ENCODE measurements at regions not wholly inside any gene's neighbourhood (a gene's known extent, or its start where the extent isn't known, plus 50 kb on each side); places are given as distances from the start of the nearest gene placed in this dataset.

- H3K36me3 Mint-ChIP-seq (ENCODE audit: low read depth) = no peaks in the 10 kb centered on the region
- H3K27me3 Mint-ChIP-seq = peaks cover 2% of the 10 kb centered on the region
- no peaks in the 10 kb centered on the region for H3K9me3 Mint-ChIP-seq (ENCODE audit: low read depth)
- CTCF ChIA-PET = no interaction called here
- POLR2A ChIA-PET = no interaction called here
- ATAC-seq = no peak
- intact Hi-C loops (cut with DNase I, micrococcal nuclease) = no loop called here
- no peak overlapping the region for H3K27ac Mint-ChIP-seq
- no peaks in the 10 kb centered on the region for H3K4me1 Mint-ChIP-seq
- no peak overlapping the region for H3K4me3 Mint-ChIP-seq
- DNase-seq = no peak
Measured at GRCh38 chr18:24988253-24988840, 363.6 kb downstream of the ZNF521 start.

GRCh38 chr18:24989760-24990593 is 362.0 kb downstream of the ZNF521 start:
- intact Hi-C loops (cut with DNase I, micrococcal nuclease) = no loop called here
- CTCF ChIA-PET = no interaction called here
- Mint-ChIP-seq H3K36me3 (ENCODE audit: low read depth) (no peaks in the 10 kb centered on the region), H3K9me3 (ENCODE audit: low read depth) (no peaks in the 10 kb centered on the region), H3K27me3 (peaks cover 2% of the 10 kb centered on the region), H3K4me3 (no peak overlapping the region), H3K27ac (no peak overlapping the region), H3K4me1 (no peaks in the 10 kb centered on the region)
- DNase-seq (no peak), ATAC-seq (no peak)
- POLR2A ChIA-PET = no interaction called here

- Mint-ChIP-seq H3K36me3 (ENCODE audit: low read depth) (no peaks in the 10 kb centered on the region), H3K4me1 (no peaks in the 10 kb centered on the region), H3K27me3 (peaks cover 2% of the 10 kb centered on the region), H3K27ac (no peak overlapping the region), H3K9me3 (ENCODE audit: low read depth) (no peaks in the 10 kb centered on the region), H3K4me3 (no peak overlapping the region)
- ATAC-seq = no peak
- intact Hi-C loops (cut with DNase I, micrococcal nuclease) = no loop called here
- ChIA-PET POLR2A (no interaction called here), CTCF (no interaction called here)
- no peak for DNase-seq
Measured at GRCh38 chr18:24990671-24991134, 361.3 kb downstream of the ZNF521 start.

GRCh38 chr18:24991141-24992060 is 360.6 kb downstream of the ZNF521 start:
- POLR2A ChIA-PET = no interaction called here
- Mint-ChIP-seq H3K27me3 (peaks cover 2% of the 10 kb centered on the region), H3K4me3 (no peak overlapping the region), H3K36me3 (ENCODE audit: low read depth) (no peaks in the 10 kb centered on the region), H3K4me1 (no peaks in the 10 kb centered on the region), H3K27ac (no peak overlapping the region), H3K9me3 (ENCODE audit: low read depth) (no peaks in the 10 kb centered on the region)
- CTCF ChIA-PET = no interaction called here
- intact Hi-C loops (cut with DNase I, micrococcal nuclease) = no loop called here
- ATAC-seq (no peak), DNase-seq (no peak)

- CTCF ChIA-PET = no interaction called here
- Mint-ChIP-seq H3K27me3 (peaks cover 2% of the 10 kb centered on the region), H3K27ac (no peak overlapping the region), H3K9me3 (ENCODE audit: low read depth) (no peaks in the 10 kb centered on the region), H3K4me1 (no peaks in the 10 kb centered on the region), H3K4me3 (no peak overlapping the region), H3K36me3 (ENCODE audit: low read depth) (no peaks in the 10 kb centered on the region)
- intact Hi-C loops (cut with DNase I, micrococcal nuclease) = no loop called here
- DNase-seq (no peak), ATAC-seq (no peak)
- POLR2A ChIA-PET = no interaction called here
Measured at GRCh38 chr18:24992491-24992890, 359.5 kb downstream of the ZNF521 start.

GRCh38 chr18:24993628-24994027 is 358.3 kb downstream of the ZNF521 start:
- H3K27me3 Mint-ChIP-seq = no peaks in the 10 kb centered on the region
- CTCF ChIA-PET = no interaction called here
- no peak for ATAC-seq
- H3K36me3 Mint-ChIP-seq (ENCODE audit: low read depth) = no peaks in the 10 kb centered on the region
- no peak overlapping the region for H3K4me3 Mint-ChIP-seq
- no peak overlapping the region for H3K27ac Mint-ChIP-seq
- H3K4me1 Mint-ChIP-seq = no peaks in the 10 kb centered on the region
- H3K9me3 Mint-ChIP-seq (ENCODE audit: low read depth) = no peaks in the 10 kb centered on the region
- intact Hi-C loops (cut with DNase I, micrococcal nuclease) = no loop called here
- POLR2A ChIA-PET = no interaction called here
- DNase-seq = no peak

- Mint-ChIP-seq H3K4me3 (no peak overlapping the region), H3K27ac (no peak overlapping the region), H3K36me3 (ENCODE audit: low read depth) (no peaks in the 10 kb centered on the region), H3K27me3 (no peaks in the 10 kb centered on the region), H3K9me3 (ENCODE audit: low read depth) (peaks cover 14% of the 10 kb centered on the region), H3K4me1 (no peaks in the 10 kb centered on the region)
- DNase-seq (no peak), ATAC-seq (no peak)
- ChIA-PET CTCF (no interaction called here), POLR2A (no interaction called here)
- intact Hi-C loops (cut with DNase I, micrococcal nuclease) = no loop called here
Measured at GRCh38 chr18:24995056-24995455, 356.9 kb downstream of the ZNF521 start.

GRCh38 chr18:24995755-24996154 is 356.2 kb downstream of the ZNF521 start:
- ChIA-PET CTCF (no interaction called here), POLR2A (no interaction called here)
- H3K4me1 Mint-ChIP-seq = no peaks in the 10 kb centered on the region
- H3K36me3 Mint-ChIP-seq (ENCODE audit: low read depth) = no peaks in the 10 kb centered on the region
- H3K4me3 Mint-ChIP-seq = no peak overlapping the region
- no peak for ATAC-seq
- DNase-seq = no peak
- intact Hi-C loops (cut with DNase I, micrococcal nuclease) = loop anchor here in 1 of 2 experiments (2.0 kb wide), 1 partner anchor 15 kb away; no protein-coding TSS in a partner anchor
- H3K27ac Mint-ChIP-seq = no peak overlapping the region
- no peaks in the 10 kb centered on the region for H3K27me3 Mint-ChIP-seq
- peaks cover 14% of the 10 kb centered on the region for H3K9me3 Mint-ChIP-seq (ENCODE audit: low read depth)

- ATAC-seq = no peak
- no peak overlapping the region for H3K4me3 Mint-ChIP-seq
- no peak overlapping the region for H3K27ac Mint-ChIP-seq
- ChIA-PET POLR2A (no interaction called here), CTCF (no interaction called here)
- peaks cover 14% of the 10 kb centered on the region for H3K9me3 Mint-ChIP-seq (ENCODE audit: low read depth)
- no peaks in the 10 kb centered on the region for H3K27me3 Mint-ChIP-seq
- H3K4me1 Mint-ChIP-seq = no peaks in the 10 kb centered on the region
- DNase-seq = no peak
- no peaks in the 10 kb centered on the region for H3K36me3 Mint-ChIP-seq (ENCODE audit: low read depth)
- intact Hi-C loops (cut with DNase I, micrococcal nuclease) = no loop called here
Measured at GRCh38 chr18:24999650-25000267, 352.2 kb downstream of the ZNF521 start.

- Mint-ChIP-seq H3K27ac (no peak overlapping the region), H3K27me3 (no peaks in the 10 kb centered on the region), H3K4me3 (no peak overlapping the region), H3K4me1 (no peaks in the 10 kb centered on the region), H3K9me3 (ENCODE audit: low read depth) (peaks cover 14% of the 10 kb centered on the region), H3K36me3 (ENCODE audit: low read depth) (no peaks in the 10 kb centered on the region)
- no peak for ATAC-seq
- ChIA-PET POLR2A (no interaction called here), CTCF (no interaction called here)
- no peak for DNase-seq
- intact Hi-C loops (cut with DNase I, micrococcal nuclease) = no loop called here
Measured at GRCh38 chr18:25001803-25002202, 350.2 kb downstream of the ZNF521 start.

- POLR2A ChIA-PET = no interaction called here
- no peaks in the 10 kb centered on the region for H3K4me1 Mint-ChIP-seq
- CTCF ChIA-PET = no interaction called here
Measured at GRCh38 chr18:25005541-25006403, 346.2 kb downstream of the ZNF521 start.

More at GRCh38 chr18:25005541-25006403, 346.2 kb downstream of the ZNF521 start:
- Mint-ChIP-seq H3K27me3 (no peaks in the 10 kb centered on the region), H3K36me3 (ENCODE audit: low read depth) (no peaks in the 10 kb centered on the region), H3K27ac (no peak overlapping the region), H3K4me3 (no peak overlapping the region), H3K9me3 (ENCODE audit: low read depth) (no peaks in the 10 kb centered on the region)
- intact Hi-C loops (cut with DNase I, micrococcal nuclease) = no loop called here
- DNase-seq = no peak
- ATAC-seq = no peak

All from activated CD4-positive, alpha-beta T cell treated with anti-CD3 and anti-CD28 coated beads for 36 hours (primary cell).